SK-N-SH (cell line): ENCODE measurements at regions not wholly inside any gene's neighbourhood (a gene's known extent, or its start where the extent isn't known, plus 50 kb on each side); places are given as distances from the start of the nearest gene placed in this dataset.

ENCODE experiments used
- CTCF ChIA-PET: fragments of 300-600, 350-600 bp; formaldehyde crosslinking; extraction: SDS; loops from one replicate; lab custom pipeline; 2021; lab: Yijun Ruan, JAX
- POLR2A ChIA-PET: fragments of 350-600 bp; sonication (Branson Sonifier 250); formaldehyde crosslinking; extraction: SDS; loops from one replicate; lab custom pipeline; 2020; ENCODE audit warnings: antibody characterized with exemption, inconsistent platforms; lab: Yijun Ruan, JAX
- DNase-seq: peaks from one replicate; pipeline ENCODE4 v3.0.0; 2012
- H2AFZ ChIP-seq: fragments of 200-600 bp; sonication (generic); 2 replicates; pipeline ENCODE4 v1.8.1; 2016; ENCODE audit warnings: antibody characterized with exemption, mild to moderate bottlenecking, low read depth
- H3F3A ChIP-seq: fragments of 200-600 bp; sonication (generic); replicated peaks from 2 replicates; pipeline ENCODE3; 2016; ENCODE audit warnings: antibody characterized with exemption, mild to moderate bottlenecking; ENCODE audit not compliant: insufficient read depth
- H3K27ac ChIP-seq, 2 experiments: fragments of 200-500 bp in 1 of 2; fragments of 200-600 bp in 1 of 2; sonication (Bioruptor generic) in 1 of 2; sonication (generic), shearing (Covaris generic) in 1 of 2; 2 replicates each; pipeline versions ENCODE4 v1.5.1 to v1.6.1; 2014 to 2016; ENCODE audit warnings: low read depth in 2 of 2, inconsistent platforms in 1 of 2, low read length in 1 of 2, mild to moderate bottlenecking in 1 of 2, mixed read lengths in 1 of 2
- H3K27me3 ChIP-seq: fragments of 200-600 bp; sonication (generic), shearing (Covaris generic); 2 replicates; pipeline ENCODE4 v1.6.1; 2016; ENCODE audit warnings: mixed run types; ENCODE audit not compliant: insufficient read depth
- H3K36me3 ChIP-seq, 2 experiments: fragments of 200-500 bp in 1 of 2; fragments of 200-600 bp in 1 of 2; sonication (Bioruptor generic) in 1 of 2; sonication (generic) in 1 of 2; replicated peaks in 1 of 2; 2 replicates each; pipeline versions ENCODE3 to v1.5.1; 2014 to 2016; ENCODE audit warnings: low read length in 1 of 2, mild to moderate bottlenecking in 1 of 2; ENCODE audit not compliant: insufficient read depth in 2 of 2, control insufficient read depth in 1 of 2
- H3K4me1 ChIP-seq, 2 experiments: fragments of 200-500 bp in 1 of 2; fragments of 200-600 bp in 1 of 2; sonication (Bioruptor generic) in 1 of 2; sonication (generic), shearing (Covaris generic) in 1 of 2; 2 replicates each; pipeline versions ENCODE4 v1.5.1 to v1.6.1; 2014 to 2016; ENCODE audit warnings: low read depth in 1 of 2, low read length in 1 of 2, mixed run types in 1 of 2; ENCODE audit not compliant: insufficient read depth in 2 of 2, control insufficient read depth in 1 of 2
- H3K4me2 ChIP-seq: fragments of 200-600 bp; sonication (generic), shearing (Covaris generic); 2 replicates; pipeline ENCODE4 v1.6.1; 2017; ENCODE audit warnings: mixed run types
- H3K4me3 ChIP-seq, 2 experiments: fragments of 200-500 bp in 1 of 2; fragments of 200-600 bp in 1 of 2; sonication (Bioruptor generic) in 1 of 2; sonication (generic), shearing (Covaris generic) in 1 of 2; 2 replicates each; pipeline versions ENCODE4 v1.5.1 to v1.8.1; 2014 to 2016; ENCODE audit warnings: low read depth in 2 of 2, inconsistent platforms in 1 of 2, low read length in 1 of 2, mild to moderate bottlenecking in 1 of 2, mixed read lengths in 1 of 2, moderate library complexity in 1 of 2
- H3K79me2 ChIP-seq: fragments of 200-600 bp; sonication (generic); 2 replicates; pipeline ENCODE4 v1.8.1; 2017; ENCODE audit warnings: mild to moderate bottlenecking; ENCODE audit not compliant: insufficient read depth
- H3K9ac ChIP-seq: fragments of 200-600 bp; sonication (generic); 2 replicates; pipeline ENCODE4 v1.6.1; 2017; ENCODE audit warnings: mixed run types
- H3K9me2 ChIP-seq: fragments of 200-600 bp; sonication (generic); 2 replicates; pipeline ENCODE4 v1.6.1; 2017; ENCODE audit warnings: mixed run types
- H3K9me3 ChIP-seq: fragments of 200-600 bp; sonication (generic); 2 replicates; pipeline ENCODE4 v1.6.1; 2017; ENCODE audit warnings: mixed run types, mild to moderate bottlenecking, moderate library complexity
- H4K20me1 ChIP-seq: fragments of 200-600 bp; sonication (generic); 2 replicates; pipeline ENCODE4 v1.6.1; 2017; ENCODE audit warnings: mild to moderate bottlenecking, mixed run types; ENCODE audit not compliant: insufficient read depth
- CHD2 ChIP-seq: fragments of 150-350 bp; IDR thresholded peaks from 2 replicates; pipeline ENCODE4 v1.6.1; 2018; ENCODE audit warnings: low read length; ENCODE audit not compliant: partially characterized antibody
- ELF1 ChIP-seq: IDR thresholded peaks from 2 replicates; pipeline ENCODE4 v1.4.0; 2012
- EZH2phosphoT487 ChIP-seq: fragments of 200-600 bp; sonication (generic); IDR thresholded peaks from 2 replicates; pipeline ENCODE4 v1.6.1; 2017; ENCODE audit warnings: low read depth, mixed run types, mild to moderate bottlenecking, antibody characterized with exemption, moderate library complexity, borderline replicate concordance
- FOSL2 ChIP-seq: IDR thresholded peaks from 2 replicates; pipeline ENCODE4 v1.4.0; 2012; ENCODE audit warnings: low read depth, mild to moderate bottlenecking, moderate library complexity, borderline replicate concordance
- GABPA ChIP-seq: IDR thresholded peaks from 2 replicates; pipeline ENCODE4 v1.4.0; 2012; ENCODE audit warnings: low read depth, mild to moderate bottlenecking
- JUND ChIP-seq: IDR thresholded peaks from 2 replicates; pipeline ENCODE4 v1.4.0; 2012
- NFIC ChIP-seq: IDR thresholded peaks from 2 replicates; pipeline ENCODE4 v1.4.0; 2012; ENCODE audit warnings: borderline replicate concordance
- NRF1 ChIP-seq: IDR thresholded peaks from 2 replicates; pipeline ENCODE4 v1.6.1; 2012; ENCODE audit warnings: low read depth, mild to moderate bottlenecking, low read length
- RXRA ChIP-seq: IDR thresholded peaks from 2 replicates; pipeline ENCODE4 v1.4.0; 2012; ENCODE audit warnings: low read depth, mild to moderate bottlenecking, borderline replicate concordance
- TCF12 ChIP-seq: IDR thresholded peaks from 2 replicates; pipeline ENCODE4 v1.4.0; 2012
- WGBS: methylation state at CpG from one replicate; pipeline ENCODE4 v1.1.6; 2017; ENCODE audit warnings: low lambda C conversion rate; 5-methylcytosine and 5-hydroxymethylcytosine counted together
- TF ChIP-seq, protein P1 (sequence below): fragments of 150-350 bp; IDR thresholded peaks from 2 replicates; pipeline ENCODE4 v1.6.1; 2016; ENCODE audit warnings: mild to moderate bottlenecking, low read depth, low read length
- TF ChIP-seq, protein P2 (sequence below): IDR thresholded peaks from 2 replicates; pipeline ENCODE4; 2012
- TF ChIP-seq, protein P3 (sequence below): IDR thresholded peaks from 2 replicates; pipeline ENCODE4 v1.4.0; 2012; ENCODE audit warnings: low read depth
- TF ChIP-seq, protein P4 (sequence below): fragments of 200-600 bp; sonication (generic); IDR thresholded peaks from 2 replicates; pipeline ENCODE4 v1.6.1; 2017; ENCODE audit warnings: antibody characterized with exemption, mild to moderate bottlenecking, moderate library complexity
- TF ChIP-seq, protein P5 (sequence below): IDR thresholded peaks from 2 replicates; pipeline ENCODE4 v1.4.0; 2012; ENCODE audit warnings: low read depth, borderline replicate concordance

DNA sequence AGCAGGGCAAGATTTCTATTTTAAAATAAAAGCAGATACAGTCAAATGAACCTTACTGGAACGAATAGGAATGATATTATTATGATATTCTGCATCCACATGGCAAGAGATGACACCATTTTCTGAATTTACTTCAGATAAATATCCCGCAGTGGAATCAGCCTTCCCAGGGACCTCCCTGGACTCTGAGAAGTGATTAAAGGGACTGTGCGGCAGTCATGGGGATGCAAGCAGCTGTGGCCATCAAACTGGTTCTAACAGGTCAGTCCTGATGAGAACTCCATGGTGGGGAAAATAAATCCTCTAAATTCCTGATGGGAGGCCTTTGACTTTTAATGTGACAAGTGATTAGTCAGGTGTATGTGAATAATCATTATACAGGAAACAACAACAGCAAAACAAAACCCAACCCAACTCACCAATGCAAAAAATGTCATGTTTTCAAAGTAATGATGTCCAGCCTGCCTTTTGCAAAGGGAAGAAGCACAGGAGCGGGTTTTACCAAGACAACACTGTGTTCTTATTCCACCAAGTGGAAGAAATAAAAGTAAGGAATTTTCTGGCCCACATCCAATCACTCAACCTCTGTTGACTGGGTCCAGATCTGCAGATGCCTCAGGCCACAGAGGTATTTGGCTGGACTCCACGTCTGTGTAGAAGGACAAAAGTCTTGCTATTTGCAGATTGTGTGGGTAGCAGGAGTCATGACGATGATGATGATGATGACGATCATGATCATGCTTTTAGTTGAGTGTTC is 61.9 kb upstream of the CITED2 start:
- Histone ChIP-seq H4K20me1 (no peaks in the 10 kb centered on the region), H3K9me3 (no peaks in the 10 kb centered on the region), H3K27ac (peak overlapping the region in 1 of 2 experiments; percentile 68; a peak in 1 of 4 replicates), H3K4me1 (no peaks in the 10 kb centered on the region; a peak in 1 of 4 replicates), H3K79me2 (no peaks in the 10 kb centered on the region), H3K36me3 (no peaks in the 10 kb centered on the region), H3K4me3 (no peak overlapping the region), H3K9ac (no peak overlapping the region), H3K27me3 (no peaks in the 10 kb centered on the region), H2AFZ (peak overlapping the region; percentile 42; the same call in 1 of the 2 replicates), H3F3A (no peaks in the 10 kb centered on the region), H3K4me2 (no peak overlapping the region), H3K9me2 (no peaks in the 10 kb centered on the region)
- ChIA-PET CTCF (no interaction called here), POLR2A (no interaction called here)
- 36% methylated on average over 7 of the region's 7 CpGs for whole genome bisulfite sequencing
- no peak for DNase-seq
- TF ChIP-seq NFIC (peak; percentile 82), TCF12 (peak; percentile 63), JUND (no peak), CHD2 (no peak), NRF1 (no peak), RXRA (no peak), EZH2phosphoT487 (no peak)
- TF ChIP-seq, protein P1, sequence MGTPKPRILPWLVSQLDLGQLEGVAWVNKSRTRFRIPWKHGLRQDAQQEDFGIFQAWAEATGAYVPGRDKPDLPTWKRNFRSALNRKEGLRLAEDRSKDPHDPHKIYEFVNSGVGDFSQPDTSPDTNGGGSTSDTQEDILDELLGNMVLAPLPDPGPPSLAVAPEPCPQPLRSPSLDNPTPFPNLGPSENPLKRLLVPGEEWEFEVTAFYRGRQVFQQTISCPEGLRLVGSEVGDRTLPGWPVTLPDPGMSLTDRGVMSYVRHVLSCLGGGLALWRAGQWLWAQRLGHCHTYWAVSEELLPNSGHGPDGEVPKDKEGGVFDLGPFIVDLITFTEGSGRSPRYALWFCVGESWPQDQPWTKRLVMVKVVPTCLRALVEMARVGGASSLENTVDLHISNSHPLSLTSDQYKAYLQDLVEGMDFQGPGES, result no peak
- TF ChIP-seq, protein P2, sequence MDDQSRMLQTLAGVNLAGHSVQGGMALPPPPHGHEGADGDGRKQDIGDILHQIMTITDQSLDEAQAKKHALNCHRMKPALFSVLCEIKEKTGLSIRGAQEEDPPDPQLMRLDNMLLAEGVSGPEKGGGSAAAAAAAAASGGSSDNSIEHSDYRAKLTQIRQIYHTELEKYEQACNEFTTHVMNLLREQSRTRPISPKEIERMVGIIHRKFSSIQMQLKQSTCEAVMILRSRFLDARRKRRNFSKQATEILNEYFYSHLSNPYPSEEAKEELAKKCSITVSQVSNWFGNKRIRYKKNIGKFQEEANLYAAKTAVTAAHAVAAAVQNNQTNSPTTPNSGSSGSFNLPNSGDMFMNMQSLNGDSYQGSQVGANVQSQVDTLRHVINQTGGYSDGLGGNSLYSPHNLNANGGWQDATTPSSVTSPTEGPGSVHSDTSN, result no peak
- TF ChIP-seq, protein P3, sequence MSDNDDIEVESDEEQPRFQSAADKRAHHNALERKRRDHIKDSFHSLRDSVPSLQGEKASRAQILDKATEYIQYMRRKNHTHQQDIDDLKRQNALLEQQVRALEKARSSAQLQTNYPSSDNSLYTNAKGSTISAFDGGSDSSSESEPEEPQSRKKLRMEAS, result no peak
- TF ChIP-seq, protein P4, sequence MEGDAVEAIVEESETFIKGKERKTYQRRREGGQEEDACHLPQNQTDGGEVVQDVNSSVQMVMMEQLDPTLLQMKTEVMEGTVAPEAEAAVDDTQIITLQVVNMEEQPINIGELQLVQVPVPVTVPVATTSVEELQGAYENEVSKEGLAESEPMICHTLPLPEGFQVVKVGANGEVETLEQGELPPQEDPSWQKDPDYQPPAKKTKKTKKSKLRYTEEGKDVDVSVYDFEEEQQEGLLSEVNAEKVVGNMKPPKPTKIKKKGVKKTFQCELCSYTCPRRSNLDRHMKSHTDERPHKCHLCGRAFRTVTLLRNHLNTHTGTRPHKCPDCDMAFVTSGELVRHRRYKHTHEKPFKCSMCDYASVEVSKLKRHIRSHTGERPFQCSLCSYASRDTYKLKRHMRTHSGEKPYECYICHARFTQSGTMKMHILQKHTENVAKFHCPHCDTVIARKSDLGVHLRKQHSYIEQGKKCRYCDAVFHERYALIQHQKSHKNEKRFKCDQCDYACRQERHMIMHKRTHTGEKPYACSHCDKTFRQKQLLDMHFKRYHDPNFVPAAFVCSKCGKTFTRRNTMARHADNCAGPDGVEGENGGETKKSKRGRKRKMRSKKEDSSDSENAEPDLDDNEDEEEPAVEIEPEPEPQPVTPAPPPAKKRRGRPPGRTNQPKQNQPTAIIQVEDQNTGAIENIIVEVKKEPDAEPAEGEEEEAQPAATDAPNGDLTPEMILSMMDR, result no peak

DNA sequence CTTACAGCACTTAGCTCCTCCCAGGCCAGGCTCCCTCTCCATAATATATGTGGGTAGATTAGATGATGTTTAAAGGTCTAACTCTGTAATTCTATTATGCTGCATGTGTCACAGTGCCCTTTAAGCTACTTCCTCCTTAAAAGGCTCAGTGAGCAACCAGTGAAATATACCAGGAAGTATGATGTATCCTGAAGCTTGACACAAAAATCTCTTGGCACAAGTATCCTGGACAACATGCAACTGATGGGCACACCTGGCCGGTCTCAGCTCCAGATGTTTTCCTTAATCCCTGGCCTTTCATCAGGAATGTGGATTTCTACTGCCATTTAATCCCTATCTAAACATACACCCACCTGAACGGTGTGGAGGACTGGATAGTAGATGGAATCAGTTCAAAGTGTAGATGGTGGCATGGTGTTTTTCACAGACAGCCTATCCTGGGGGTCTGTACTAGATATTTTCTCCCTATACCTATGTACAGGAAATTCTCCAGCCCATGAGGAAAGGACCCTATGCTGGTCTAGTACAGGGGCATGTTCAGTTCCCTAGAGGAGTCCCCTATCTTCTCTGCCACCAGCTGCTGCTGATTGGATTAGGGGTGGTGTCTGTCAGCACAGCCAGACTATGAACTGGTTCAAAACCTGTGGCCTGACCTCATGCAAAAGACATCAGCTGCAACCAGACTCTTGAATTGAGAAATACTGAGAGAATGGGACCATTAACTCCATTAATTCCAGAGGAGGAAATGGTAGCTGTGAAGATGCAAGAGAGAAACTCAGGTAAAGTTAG is 59.4 kb upstream of the CITED2 start:
- no peaks in the 10 kb centered on the region for H3K27me3 ChIP-seq
- H3K9me2 ChIP-seq, result no peaks in the 10 kb centered on the region
- no peaks in the 10 kb centered on the region for H3K36me3 ChIP-seq
- H3K27ac ChIP-seq, result no peak overlapping the region
- no peak overlapping the region for H3K4me3 ChIP-seq
- no peaks in the 10 kb centered on the region for H3K9me3 ChIP-seq
- no peaks in the 10 kb centered on the region for H3F3A ChIP-seq
- no peaks in the 10 kb centered on the region for H3K79me2 ChIP-seq
- CTCF ChIA-PET, result no interaction called here
- no peak overlapping the region for H3K4me2 ChIP-seq
- POLR2A ChIA-PET, result no interaction called here
- 5% methylated on average over 2 of the region's 2 CpGs for WGBS
- no peak overlapping the region for H3K9ac ChIP-seq
- DNase-seq, result no peak
- no peaks in the 10 kb centered on the region for H4K20me1 ChIP-seq
- H3K4me1 ChIP-seq, result no peaks in the 10 kb centered on the region; a peak in 1 of 4 replicates
- H2AFZ ChIP-seq, result peak overlapping the region; percentile 41; the same call in 1 of the 2 replicates
- TF ChIP-seq NFIC (0 out of 2 replicates have a peak, but pooled peaks have one; percentile 6), TCF12 (no peak), JUND (no peak), ELF1 (peak; percentile 18; the same call in 1 of the 2 replicates), GABPA (no peak), FOSL2 (no peak)
- TF ChIP-seq, protein P2, result no peak
- TF ChIP-seq, protein P1, result no peak
- TF ChIP-seq, protein P5, sequence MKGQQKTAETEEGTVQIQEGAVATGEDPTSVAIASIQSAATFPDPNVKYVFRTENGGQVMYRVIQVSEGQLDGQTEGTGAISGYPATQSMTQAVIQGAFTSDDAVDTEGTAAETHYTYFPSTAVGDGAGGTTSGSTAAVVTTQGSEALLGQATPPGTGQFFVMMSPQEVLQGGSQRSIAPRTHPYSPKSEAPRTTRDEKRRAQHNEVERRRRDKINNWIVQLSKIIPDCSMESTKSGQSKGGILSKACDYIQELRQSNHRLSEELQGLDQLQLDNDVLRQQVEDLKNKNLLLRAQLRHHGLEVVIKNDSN, result no peak
